ENCODE measurements at regions not wholly inside any gene's neighbourhood (a gene's known extent, or its start where the extent isn't known, plus 50 kb on each side); places are given as distances from the start of the nearest gene placed in this dataset.

- TF ChIP-seq EZH2 (optimal IDR thresholded peaks at IDR 0.05; ENCODE audit: low read depth, low read length) (no peak), CTCF (IDR thresholded peaks at IDR 0.05; ENCODE audit: low read length) (no peak), EZH2phosphoT487 (IDR thresholded peaks at IDR 0.05; ENCODE audit: low read length) (no peak)
Measured at GRCh38 chr17:72177738-72178137, 56.9 kb downstream of the SOX9 start.
